H1 (cell line): ENCODE measurements at regions not wholly inside any gene's neighbourhood (a gene's known extent, or its start where the extent isn't known, plus 50 kb on each side); places are given as distances from the start of the nearest gene placed in this dataset.

Experiments
- CTCF ChIA-PET: fragments of 300-600 bp; sonication (Branson Sonifier 250); formaldehyde crosslinking; loops from one replicate; lab custom pipeline; 2021; ENCODE audit not compliant: partially characterized antibody; lab: Charles Lee
- POLR2A ChIA-PET: fragments of 300-600 bp; sonication (Branson Sonifier 250); formaldehyde crosslinking; loops from one replicate; lab custom pipeline; 2021; ENCODE audit warnings: inconsistent platforms; ENCODE audit not compliant: partially characterized antibody; lab: Charles Lee
- DNase-seq, 2 experiments: peaks; one replicate each; pipeline versions ENCODE4 v3.0.0 to v3.0.0-alpha.2; 2010 to 2022; ENCODE audit warnings: low spot score in 2 of 2, low read depth in 1 of 2, mixed read lengths in 1 of 2
- FAIRE-seq: peaks from 2 replicates; lab custom pipeline; 2011; peaks lifted over from hg19 to GRCh38; lab: Jason Lieb, UNC
- H2AFZ ChIP-seq: 2 replicates; pipeline ENCODE4 v1.8.1; 2012; ENCODE audit warnings: low read length, inconsistent platforms
- H2AK5ac ChIP-seq: 2 replicates; pipeline ENCODE4 v1.6.1; 2013; ENCODE audit warnings: low read depth, low read length
- H2BK120ac ChIP-seq: replicated peaks from 2 replicates; pipeline ENCODE3; 2013; ENCODE audit warnings: low read depth, low read length, inconsistent platforms
- H2BK12ac ChIP-seq: 2 replicates; pipeline ENCODE4 v1.6.1; 2013; ENCODE audit warnings: low read depth, low read length
- H2BK15ac ChIP-seq: 2 replicates; pipeline ENCODE4 v1.6.1; 2013; ENCODE audit warnings: low read length
- H2BK20ac ChIP-seq: 2 replicates; pipeline ENCODE4 v1.6.1; 2013; ENCODE audit warnings: low read length
- H2BK5ac ChIP-seq: 2 replicates; pipeline ENCODE4 v1.6.1; 2013; ENCODE audit warnings: low read depth, low read length
- H3K14ac ChIP-seq: 2 replicates; pipeline ENCODE4 v1.6.1; 2013; ENCODE audit warnings: inconsistent platforms; ENCODE audit not compliant: insufficient read length
- H3K18ac ChIP-seq: 2 replicates; pipeline ENCODE4 v1.6.1; 2013; ENCODE audit warnings: low read length; ENCODE audit errors: extremely low read depth
- H3K23ac ChIP-seq: 2 replicates; pipeline ENCODE4 v1.6.1; 2013; ENCODE audit warnings: inconsistent platforms; ENCODE audit not compliant: insufficient read length
- H3K23me2 ChIP-seq: 2 replicates; pipeline ENCODE4 v1.6.1; 2013; ENCODE audit warnings: low read depth, low read length
- H3K27ac ChIP-seq: 2 replicates; pipeline ENCODE4 v1.6.1; 2011; ENCODE audit warnings: low read depth, low read length, inconsistent platforms
- H3K27me3 ChIP-seq, 4 experiments: replicated peaks in 1 of 4; 1 replicate in 1 of 4; 2 replicates in 3 of 4; pipeline versions ENCODE4 v1.6.1 to v1.8.1; 2011 to 2013; ENCODE audit warnings: low read length in 3 of 4, mild to moderate bottlenecking in 3 of 4, inconsistent platforms in 2 of 4, mixed read lengths in 2 of 4, moderate library complexity in 1 of 4; ENCODE audit not compliant: control insufficient read depth in 3 of 4, insufficient read depth in 3 of 4; ENCODE audit errors: extremely low read depth in 1 of 4
- H3K36me3 ChIP-seq, 4 experiments: 2 replicates each; pipeline versions ENCODE4 v1.6.1 to v1.8.1; 2011 to 2013; ENCODE audit warnings: mild to moderate bottlenecking in 4 of 4, low read length in 3 of 4, moderate library complexity in 2 of 4, control low read depth in 1 of 4, inconsistent platforms in 1 of 4; ENCODE audit not compliant: insufficient read depth in 4 of 4, control insufficient read depth in 2 of 4
- H3K4ac ChIP-seq: replicated peaks from 2 replicates; pipeline ENCODE3; 2013; ENCODE audit warnings: low read length, low read depth, mixed read lengths, inconsistent platforms; ENCODE audit not compliant: insufficient read length
- H3K4me1 ChIP-seq, 4 experiments: replicated peaks in 1 of 4; 1 replicate in 1 of 4; 2 replicates in 3 of 4; pipeline versions ENCODE4 v1.6.1 to v1.8.1; 2011 to 2013; ENCODE audit warnings: low read length in 3 of 4, inconsistent platforms in 2 of 4, mixed read lengths in 1 of 4; ENCODE audit not compliant: insufficient read depth in 4 of 4, control insufficient read depth in 3 of 4
- H3K4me2 ChIP-seq, 2 experiments: 2 replicates each; pipeline versions ENCODE4 v1.6.1 to v1.8.1; 2011 to 2013; ENCODE audit warnings: low read depth in 2 of 2, low read length in 2 of 2, control low read depth in 1 of 2, inconsistent platforms in 1 of 2, mild to moderate bottlenecking in 1 of 2; ENCODE audit not compliant: insufficient read depth in 1 of 2
- H3K4me3 ChIP-seq, 4 experiments: fragments of 200-600, 300-600 bp in 1 of 4; sonication (generic), shearing (Covaris generic), sonication (Bioruptor Twin) in 1 of 4; 2 replicates each; pipeline versions ENCODE4 v1.5.1 to v1.8.1; 2011 to 2016; ENCODE audit warnings: low read length in 4 of 4, low read depth in 3 of 4, control low read depth in 2 of 4, inconsistent platforms in 2 of 4, mild to moderate bottlenecking in 2 of 4, mixed read lengths in 1 of 4, moderate library complexity in 1 of 4; ENCODE audit not compliant: insufficient read depth in 2 of 4; ENCODE audit errors: extremely low read depth in 1 of 4
- H3K56ac ChIP-seq: replicated peaks from 2 replicates; pipeline ENCODE3; 2013; ENCODE audit warnings: low read depth, mild to moderate bottlenecking, mixed read lengths, low read length, inconsistent platforms; ENCODE audit not compliant: insufficient read length
- H3K79me1 ChIP-seq: 2 replicates; pipeline ENCODE4 v1.6.1; 2013; ENCODE audit warnings: low read depth, low read length, control low read depth
- H3K79me2 ChIP-seq, 2 experiments: 2 replicates each; pipeline versions ENCODE4 v1.6.1 to v1.8.1; 2012 to 2013; ENCODE audit warnings: low read length in 2 of 2, mild to moderate bottlenecking in 2 of 2, inconsistent platforms in 1 of 2; ENCODE audit not compliant: insufficient read depth in 2 of 2, control insufficient read depth in 1 of 2
- H3K9ac ChIP-seq, 4 experiments: replicated peaks in 1 of 4; 1 replicate in 1 of 4; 2 replicates in 3 of 4; pipeline versions ENCODE4 v1.6.1 to v1.8.1; 2011 to 2013; ENCODE audit warnings: low read depth in 3 of 4, low read length in 3 of 4, control low read depth in 2 of 4, mild to moderate bottlenecking in 2 of 4, moderate library complexity in 2 of 4, inconsistent platforms in 1 of 4; ENCODE audit errors: extremely low read depth in 1 of 4
- H3K9me3 ChIP-seq, 2 experiments: 2 replicates each; pipeline versions ENCODE4 v1.6.1 to v1.8.1; 2012 to 2013; ENCODE audit warnings: mild to moderate bottlenecking in 2 of 2, moderate library complexity in 2 of 2, control low read depth in 1 of 2, inconsistent platforms in 1 of 2, low read depth in 1 of 2, low read length in 1 of 2, mixed read lengths in 1 of 2; ENCODE audit not compliant: insufficient read depth in 2 of 2
- H4K20me1 ChIP-seq, 2 experiments: replicated peaks in 1 of 2; 2 replicates each; pipeline versions ENCODE3 to v1.8.1; 2011 to 2013; ENCODE audit warnings: inconsistent platforms in 2 of 2, low read length in 2 of 2, mild to moderate bottlenecking in 1 of 2; ENCODE audit not compliant: insufficient read depth in 2 of 2, control insufficient read depth in 1 of 2
- H4K5ac ChIP-seq: 2 replicates; pipeline ENCODE4 v1.6.1; 2013; ENCODE audit warnings: low read length, low read depth, mixed read lengths, inconsistent platforms; ENCODE audit not compliant: insufficient read length
- H4K8ac ChIP-seq: 2 replicates; pipeline ENCODE4 v1.8.0; 2013; ENCODE audit warnings: mild to moderate bottlenecking, moderate library complexity, low read length, inconsistent platforms; ENCODE audit not compliant: insufficient read depth; ENCODE audit errors: extremely low read depth
- H4K91ac ChIP-seq: replicated peaks from 2 replicates; pipeline ENCODE3; 2013; ENCODE audit warnings: low read length, mixed read lengths, inconsistent platforms; ENCODE audit not compliant: insufficient read length
- CBX8 ChIP-seq: fragments of 300-800, 300-1000 bp; sonication (generic); IDR thresholded peaks from 2 replicates; pipeline ENCODE4 v1.7.1; 2016; ENCODE audit warnings: low read depth, low read length, borderline replicate concordance
- WGBS, 2 experiments: shearing (Covaris generic) in 1 of 2; methylation state at CpG; one replicate each; pipeline versions ENCODE4 v1.1.6 to v1.1.7; 2013 to 2015; ENCODE audit warnings: low lambda C conversion rate in 2 of 2, mixed read lengths in 2 of 2, inconsistent platforms in 1 of 2, low coverage in 1 of 2, missing lambda C conversion rate in 1 of 2; ENCODE audit not compliant: insufficient replicate concordance in 2 of 2, insufficient coverage in 1 of 2, insufficient read length in 1 of 2; ENCODE audit errors: extremely low coverage in 1 of 2, missing lambda C conversion rate in 1 of 2; 5-methylcytosine and 5-hydroxymethylcytosine counted together

DNA sequence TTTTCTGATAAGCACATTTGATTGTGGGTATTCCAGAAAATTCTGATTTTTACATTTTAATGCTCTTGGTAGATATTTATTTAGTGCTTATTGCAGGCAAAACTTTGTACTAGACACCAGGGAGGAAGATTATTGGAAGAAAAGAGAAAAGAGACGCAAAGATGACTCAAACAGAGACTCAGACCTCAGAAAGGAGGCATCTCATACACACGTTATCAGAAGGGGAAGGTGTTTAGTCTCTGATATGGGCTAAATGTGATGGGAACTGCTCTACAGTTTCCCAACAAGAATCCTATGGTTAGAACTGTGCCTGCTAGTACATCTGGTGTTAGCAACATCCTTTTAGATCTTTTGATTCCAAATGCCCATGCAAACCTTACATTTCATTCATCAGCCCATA, 245.6 kb downstream of the KLF5 start:
- no peak for TF ChIP-seq CBX8
- POLR2A ChIA-PET = no interaction called here
- Histone ChIP-seq H3K18ac (no peak overlapping the region), H4K20me1 (no peaks in the 10 kb centered on the region), H2BK120ac (no peak overlapping the region), H3K4me2 (no peak overlapping the region), H4K5ac (no peak overlapping the region), H2BK12ac (no peak overlapping the region), H2BK20ac (no peak overlapping the region), H2BK15ac (no peak overlapping the region), H3K4ac (no peak overlapping the region), H2AK5ac (no peak overlapping the region), H3K79me1 (no peaks in the 10 kb centered on the region), H3K23me2 (no peaks in the 10 kb centered on the region), H3K9me3 (no peaks in the 10 kb centered on the region), H4K91ac (no peak overlapping the region), H3K56ac (no peak overlapping the region), H4K8ac (no peak overlapping the region), H2AFZ (peak overlapping the region; percentile 60; the same call in 1 of the 2 replicates), H3K9ac (no peak overlapping the region), H3K4me1 (no peaks in the 10 kb centered on the region), H3K27me3 (no peaks in the 10 kb centered on the region), H3K23ac (no peak overlapping the region), H3K14ac (no peak overlapping the region), H3K27ac (no peak overlapping the region), H3K4me3 (no peak overlapping the region), H2BK5ac (no peak overlapping the region), H3K79me2 (no peaks in the 10 kb centered on the region), H3K36me3 (no peaks in the 10 kb centered on the region)
- DNase-seq (no peak), FAIRE-seq (no peak)
- 75% methylated on average over 2 of the region's 2 CpGs; no CpG with 5 or more reads in 1 of the 2 experiments for WGBS, 2 experiments
- CTCF ChIA-PET = interaction anchor here (1.1 to 1.4 kb wide), 2 partner anchors 12 to 99 kb away, joined by 3 to 4 read pairs; no protein-coding TSS in a partner anchor
